GM21526 (cell line): ENCODE measurements at regions not wholly inside any gene's neighbourhood (a gene's known extent, or its start where the extent isn't known, plus 50 kb on each side); places are given as distances from the start of the nearest gene placed in this dataset.
"Not testable (repeated sequence)": the region's sequence is repeated elsewhere in the genome, so short reads cannot be mapped to it uniquely, and the experiment has no call there.

ENCODE experiments used
- ATAC-seq: cut with Tn5 transposase; IDR thresholded peaks from one replicate; pipeline ENCODE4 v1.9.1; 2021; ENCODE audit warnings: moderate library complexity; ENCODE audit not compliant: unreplicated experiment, low FRiP score

DNA sequence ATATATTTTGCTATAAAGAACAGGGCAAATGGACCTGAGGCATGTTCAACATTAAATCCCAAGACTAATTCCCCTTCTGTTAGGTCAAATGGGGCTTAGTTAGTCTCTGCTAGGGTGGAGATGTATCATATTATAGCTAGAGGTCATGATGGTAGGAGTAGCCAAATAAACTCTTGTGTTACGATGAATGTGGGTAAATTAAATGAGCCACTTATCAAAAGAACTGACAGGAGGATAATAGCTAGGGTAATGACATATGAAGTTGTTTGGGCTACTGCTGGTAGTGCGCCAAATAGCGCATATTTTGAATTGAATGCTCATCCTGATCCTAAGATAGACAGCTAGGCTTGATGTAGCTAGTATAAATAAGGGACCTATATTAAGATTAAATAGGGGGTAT is 445.0 kb downstream of the GXYLT1 start:
- ATAC-seq, result no peak

DNA sequence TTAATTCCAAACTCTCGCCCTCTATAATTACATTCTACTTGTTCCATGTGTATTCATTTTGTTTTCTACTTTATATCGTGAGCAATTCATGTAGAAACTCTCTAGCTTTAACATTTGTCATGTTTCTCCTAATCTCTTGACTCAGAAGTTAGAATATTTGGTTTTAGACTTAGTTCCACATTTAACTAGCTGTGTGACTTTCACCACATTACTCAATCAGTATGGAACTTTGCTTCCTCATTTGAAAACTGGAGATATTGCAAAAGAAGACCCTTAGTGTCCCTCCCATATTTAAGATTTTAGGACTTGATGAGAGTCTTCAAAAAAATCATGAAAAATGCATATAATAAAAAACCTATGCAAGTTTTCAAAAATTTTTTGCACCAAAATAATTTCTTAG is 447.5 kb downstream of the GXYLT1 start:
- no peak for ATAC-seq

DNA sequence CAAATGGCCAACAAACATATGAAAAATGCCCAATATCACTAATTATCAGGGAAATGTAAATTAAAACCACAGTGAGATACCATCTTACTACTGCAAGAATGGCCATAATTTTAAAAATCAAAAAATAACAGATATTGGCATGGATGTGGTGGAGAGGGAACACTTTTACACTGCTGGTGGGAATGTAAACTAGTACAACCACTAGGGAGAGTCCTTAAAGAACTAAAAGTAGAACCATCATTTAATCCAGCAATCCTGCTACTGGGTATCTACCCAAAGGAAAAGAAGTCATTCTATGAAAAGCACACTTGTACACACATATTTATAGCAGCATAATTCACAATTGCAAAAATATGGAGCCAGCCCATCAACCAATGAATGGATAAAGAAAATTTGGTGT is 459.7 kb downstream of the GXYLT1 start:
- ATAC-seq, result no peak

DNA sequence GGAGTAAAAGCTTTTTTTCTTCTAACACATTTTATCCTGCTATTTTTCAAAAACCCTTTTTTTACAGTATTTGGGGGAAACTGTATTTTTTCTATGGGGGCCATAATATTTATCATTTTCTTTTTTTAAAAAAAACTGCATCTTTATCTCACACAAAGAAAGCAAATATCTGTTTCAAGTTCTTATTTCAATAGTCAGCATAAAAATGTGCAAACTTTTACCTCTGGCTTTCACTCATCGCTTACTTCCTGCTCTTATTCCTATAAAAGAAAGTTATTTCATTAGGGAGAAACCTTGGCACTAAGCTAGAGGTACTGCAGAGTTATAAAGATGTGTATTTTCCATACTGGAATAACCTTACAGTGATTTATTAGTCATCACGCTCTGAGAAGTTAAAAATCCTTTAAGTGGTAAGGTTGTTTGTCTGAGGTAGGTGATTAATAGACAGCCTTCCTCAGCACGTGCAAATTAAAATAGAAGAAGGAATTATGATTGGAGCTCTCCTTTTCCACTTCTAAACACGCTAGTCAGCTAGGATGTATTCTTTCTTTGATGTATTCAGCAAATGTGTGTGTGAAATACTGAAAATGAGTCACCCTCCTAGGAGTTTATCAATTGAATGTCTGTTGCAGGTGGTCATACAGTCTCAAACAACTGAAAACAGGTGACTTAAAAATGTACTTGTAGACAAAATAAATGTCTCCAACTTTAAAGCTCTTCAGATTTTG is 461.0 kb downstream of the GXYLT1 start:
- no peak for ATAC-seq

DNA sequence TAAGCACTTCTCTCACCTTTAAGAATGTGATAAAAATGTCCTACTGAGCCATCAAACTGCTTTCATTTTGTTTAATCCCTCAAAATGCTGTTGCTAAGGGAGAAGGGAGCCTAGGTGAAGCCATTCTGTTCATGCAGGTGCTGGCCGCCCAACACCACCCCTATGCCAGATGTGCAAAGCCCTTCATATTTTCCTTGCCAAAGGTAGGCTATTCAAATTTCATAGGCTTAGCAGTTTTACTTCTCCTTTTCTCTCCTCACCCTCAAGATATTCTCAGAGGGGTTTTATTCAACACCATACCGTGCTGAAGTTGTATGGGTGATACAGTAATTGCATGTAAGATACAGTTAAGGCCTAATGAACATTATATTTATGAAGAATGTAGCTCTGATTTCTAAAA is 461.7 kb downstream of the GXYLT1 start:
- peak; percentile 93 for ATAC-seq

DNA sequence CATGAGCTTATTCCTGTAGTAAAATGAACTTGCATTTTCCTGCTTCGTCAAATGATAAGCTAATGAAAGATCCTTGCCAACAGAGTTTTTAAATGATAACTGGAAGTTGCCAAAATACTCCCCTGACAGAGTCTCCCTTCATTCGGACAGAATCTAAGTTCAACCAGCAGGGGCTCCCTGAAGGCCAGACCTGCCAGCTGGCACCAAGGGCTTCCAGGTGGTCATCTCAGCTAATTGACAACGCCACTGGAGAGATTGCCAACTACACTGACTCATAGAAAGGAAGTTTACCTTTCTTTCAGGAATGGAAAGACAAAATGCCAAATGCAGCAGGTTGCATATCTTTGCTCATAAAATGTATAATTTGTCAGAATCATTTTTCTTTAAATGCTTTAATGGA is 462.8 kb downstream of the GXYLT1 start:
- no peak for ATAC-seq

DNA sequence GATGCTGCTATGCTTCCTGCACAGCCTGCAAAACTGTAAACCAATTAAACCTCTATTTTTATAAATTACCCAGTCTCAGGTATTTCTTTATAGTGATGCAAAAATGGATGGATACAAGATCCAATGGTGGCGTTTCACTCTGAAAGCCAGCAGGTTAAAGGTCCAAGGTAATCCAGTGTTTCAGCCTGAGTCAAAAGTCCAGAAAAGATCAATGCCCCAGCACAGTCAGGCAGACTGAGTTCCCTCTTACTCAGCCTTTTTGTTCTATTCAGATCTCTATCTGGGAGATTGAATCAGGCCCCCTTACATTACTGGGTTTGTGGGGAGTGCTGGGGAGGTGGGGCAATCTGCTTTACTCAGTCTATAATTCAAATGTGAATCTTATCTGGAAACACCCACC is 464.5 kb downstream of the GXYLT1 start:
- no peak for ATAC-seq

DNA sequence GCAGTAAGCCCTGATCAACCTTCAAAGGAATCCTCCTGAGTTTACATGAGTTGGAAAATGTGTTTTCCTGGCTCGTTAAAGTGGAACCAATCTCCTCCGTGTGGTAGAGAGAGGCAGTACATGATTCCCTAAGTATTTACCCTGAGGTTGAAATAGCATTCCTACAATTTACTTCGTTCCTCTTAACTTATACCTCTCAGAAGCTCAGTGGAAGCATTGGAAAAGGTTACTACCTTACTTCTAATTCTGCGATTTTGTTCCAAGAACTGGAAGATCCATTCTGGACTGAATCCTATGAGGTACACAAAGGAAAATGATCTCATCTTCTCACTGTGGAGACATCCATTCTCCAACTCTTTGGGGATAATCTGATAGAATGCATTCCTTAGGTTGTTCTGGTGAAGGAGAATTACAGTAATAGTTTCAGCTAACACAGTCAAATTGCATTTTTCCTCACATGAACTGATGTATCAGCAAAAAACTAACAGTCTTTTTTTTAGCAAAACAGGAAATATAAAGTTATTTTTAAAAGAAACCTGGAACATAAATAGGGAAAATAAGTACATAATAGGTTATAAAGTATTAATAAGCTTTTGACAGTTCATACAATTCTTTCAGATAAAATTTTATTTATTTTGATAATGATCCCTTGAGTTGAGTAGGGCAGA is 475.6 kb downstream of the PDZRN4 start:
- no peak for ATAC-seq

DNA sequence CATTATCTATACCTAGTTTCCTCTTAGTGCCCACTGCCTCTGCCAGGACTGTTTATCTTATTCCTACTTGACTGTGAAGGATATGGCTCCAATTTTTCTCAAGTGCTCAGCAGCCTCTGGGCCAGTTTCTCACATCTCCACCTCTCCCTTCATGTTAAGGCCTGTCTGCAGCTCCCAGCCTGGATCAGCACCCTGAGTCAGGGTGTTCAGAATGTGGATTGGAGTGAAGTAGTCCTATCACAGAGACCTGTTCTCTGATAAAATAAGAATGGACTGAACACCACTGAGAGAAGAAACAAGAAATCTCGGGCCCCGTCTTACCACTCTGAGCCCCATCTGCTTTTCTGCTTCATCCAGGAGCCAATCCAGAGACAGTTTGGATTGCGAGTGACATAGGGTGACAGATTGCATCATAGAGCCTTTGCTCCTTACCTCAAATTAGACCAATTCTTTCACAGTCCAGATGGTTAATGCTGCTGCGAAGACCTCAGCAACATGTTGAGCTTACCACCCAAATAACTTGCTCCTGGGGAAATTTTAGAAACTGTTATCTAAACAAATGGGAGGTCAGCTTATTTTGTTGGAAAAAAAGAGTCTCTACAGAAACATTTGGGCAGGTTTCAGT is 473.1 kb downstream of the PDZRN4 start:
- no peak for ATAC-seq

DNA sequence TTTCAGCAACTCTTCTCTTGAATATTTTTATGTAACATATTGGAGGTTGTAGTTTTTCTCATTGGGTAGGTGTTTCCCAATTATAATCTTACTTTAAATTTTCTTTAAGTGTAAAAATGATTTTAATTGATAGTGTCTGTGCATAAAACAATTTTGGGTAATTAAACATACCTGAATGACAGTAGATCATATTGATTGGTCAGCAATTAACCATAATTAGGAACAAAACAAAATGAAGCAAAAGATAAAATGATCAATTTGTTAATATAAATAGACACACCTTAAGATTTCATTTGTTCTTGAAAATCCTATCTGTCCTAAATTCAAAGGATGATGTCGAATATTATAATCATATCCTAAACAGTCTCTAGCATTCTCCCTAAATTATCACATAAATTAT is 468.3 kb downstream of the PDZRN4 start:
- ATAC-seq, result no peak

DNA sequence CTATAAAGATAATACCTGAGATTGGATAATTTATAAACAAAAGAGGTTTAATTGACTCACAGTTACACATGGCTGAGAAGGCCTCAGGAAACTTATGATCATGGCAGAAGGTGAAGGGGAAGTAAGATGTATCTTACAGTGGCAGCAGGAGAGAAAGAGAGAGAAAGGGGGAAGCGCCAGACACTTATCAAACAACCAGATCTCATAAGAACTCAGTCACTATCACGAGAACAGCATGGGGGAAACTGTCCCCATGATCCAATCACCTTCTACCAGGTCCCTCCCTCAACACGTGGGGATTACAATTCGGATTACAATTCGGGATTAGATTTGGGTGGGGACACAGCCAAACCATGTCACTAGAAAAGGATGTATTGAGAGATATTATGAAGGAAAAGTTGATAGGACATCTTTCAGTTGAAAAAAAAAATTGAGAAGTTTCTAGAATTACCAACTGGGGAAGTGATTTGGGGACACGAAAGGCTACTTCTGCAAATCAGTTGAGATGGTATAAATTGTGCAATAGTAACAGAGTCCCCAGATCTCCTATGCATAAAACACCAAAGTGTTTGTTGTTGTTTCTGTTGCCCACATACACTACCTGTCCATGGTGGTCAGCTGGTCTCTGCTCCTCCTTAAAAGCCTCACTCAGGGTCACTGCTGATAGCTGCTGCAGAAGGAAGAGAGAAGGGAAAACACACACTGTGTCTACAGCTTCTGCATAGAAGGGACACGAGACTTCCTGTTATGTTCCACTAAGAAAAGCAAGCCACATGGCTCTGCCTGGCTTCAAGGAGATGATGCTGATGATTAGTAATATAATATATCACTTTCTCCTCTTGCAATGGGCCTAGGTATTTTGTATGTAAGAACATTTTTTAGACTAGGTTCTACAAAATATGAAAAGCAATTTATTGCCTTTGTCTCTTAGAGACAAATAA is 465.5 kb downstream of the PDZRN4 start:
- no peak for ATAC-seq

DNA sequence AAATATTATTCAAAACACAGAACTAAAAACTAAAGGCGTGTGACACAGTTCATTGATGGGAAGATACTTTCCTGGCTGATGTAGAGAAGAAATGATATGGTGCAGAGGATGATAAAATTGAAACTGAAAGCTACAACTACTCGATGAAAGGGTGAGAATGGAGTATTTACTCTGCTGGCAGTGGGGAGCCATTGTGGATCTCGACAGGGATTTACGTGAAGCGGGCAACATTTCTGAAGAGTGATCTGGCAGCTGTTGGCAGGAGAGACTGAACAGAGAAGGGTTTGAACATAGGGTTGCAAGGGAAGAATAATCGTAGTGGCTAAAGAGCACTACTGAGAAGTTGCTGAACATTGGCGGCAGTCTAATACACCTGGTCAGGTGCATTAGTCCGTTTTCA is 464.9 kb downstream of the PDZRN4 start:
- no peak for ATAC-seq

DNA sequence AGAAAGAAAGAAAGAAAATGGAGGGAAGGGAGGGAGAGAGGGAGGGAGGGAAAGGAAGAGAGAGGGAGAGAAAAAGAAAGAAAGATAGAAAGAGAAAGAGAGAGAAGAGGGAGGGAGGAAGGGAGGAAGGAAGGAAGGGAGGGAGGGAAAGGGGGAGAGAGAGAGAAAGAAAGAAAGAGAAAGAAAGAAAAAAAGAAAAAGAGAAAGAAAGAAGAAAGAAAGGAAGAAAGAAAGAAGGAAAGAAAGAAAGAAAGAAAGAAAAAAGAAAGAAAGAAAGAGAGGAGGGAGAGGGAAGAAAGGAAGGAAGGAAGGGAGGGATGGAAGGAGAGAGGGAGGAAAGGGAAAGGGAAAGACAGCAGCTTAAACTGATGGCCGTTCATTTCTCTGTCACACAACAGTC is 457.5 kb downstream of the PDZRN4 start:
- ATAC-seq, result no peak

DNA sequence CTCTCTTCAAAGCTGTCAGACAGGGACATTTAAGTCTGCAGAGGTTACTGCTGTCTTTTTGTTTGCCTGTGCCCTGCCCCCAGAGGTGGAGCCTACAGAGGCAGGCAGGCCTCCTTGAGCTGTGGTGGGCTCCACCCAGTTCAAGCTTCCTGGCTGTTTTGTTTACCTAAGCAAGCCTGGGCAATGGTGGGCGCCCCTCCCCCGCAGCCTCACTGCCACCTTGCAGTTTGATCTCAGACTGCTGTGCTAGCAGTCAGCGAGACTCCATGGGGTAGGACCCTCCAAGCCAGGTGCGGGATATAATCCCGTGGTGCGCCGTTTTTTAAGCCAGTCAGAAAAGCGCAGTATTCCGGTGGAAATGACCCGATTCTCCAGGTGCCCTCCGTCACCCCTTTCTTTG is 454.7 kb downstream of the PDZRN4 start:
- not testable (repeated sequence) for ATAC-seq

DNA sequence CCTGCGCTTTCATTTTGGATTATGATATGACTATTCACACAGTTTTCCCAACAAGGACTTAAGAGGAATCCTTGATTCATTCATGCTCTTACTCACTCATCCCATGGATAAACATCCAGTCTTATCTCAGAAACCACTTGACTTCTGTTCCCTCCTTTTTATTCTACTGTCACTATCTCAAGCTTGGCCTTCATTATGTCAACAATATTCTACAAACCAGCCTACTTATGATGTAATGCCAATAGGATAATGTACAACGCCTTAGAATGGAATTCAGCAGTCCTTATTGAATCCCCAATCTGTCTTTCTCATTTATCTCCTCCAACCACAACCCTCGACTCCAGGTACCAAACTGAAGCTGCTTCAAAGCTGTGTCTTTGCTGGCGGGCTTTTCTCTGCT is 448.5 kb downstream of the PDZRN4 start:
- ATAC-seq, result no peak

DNA sequence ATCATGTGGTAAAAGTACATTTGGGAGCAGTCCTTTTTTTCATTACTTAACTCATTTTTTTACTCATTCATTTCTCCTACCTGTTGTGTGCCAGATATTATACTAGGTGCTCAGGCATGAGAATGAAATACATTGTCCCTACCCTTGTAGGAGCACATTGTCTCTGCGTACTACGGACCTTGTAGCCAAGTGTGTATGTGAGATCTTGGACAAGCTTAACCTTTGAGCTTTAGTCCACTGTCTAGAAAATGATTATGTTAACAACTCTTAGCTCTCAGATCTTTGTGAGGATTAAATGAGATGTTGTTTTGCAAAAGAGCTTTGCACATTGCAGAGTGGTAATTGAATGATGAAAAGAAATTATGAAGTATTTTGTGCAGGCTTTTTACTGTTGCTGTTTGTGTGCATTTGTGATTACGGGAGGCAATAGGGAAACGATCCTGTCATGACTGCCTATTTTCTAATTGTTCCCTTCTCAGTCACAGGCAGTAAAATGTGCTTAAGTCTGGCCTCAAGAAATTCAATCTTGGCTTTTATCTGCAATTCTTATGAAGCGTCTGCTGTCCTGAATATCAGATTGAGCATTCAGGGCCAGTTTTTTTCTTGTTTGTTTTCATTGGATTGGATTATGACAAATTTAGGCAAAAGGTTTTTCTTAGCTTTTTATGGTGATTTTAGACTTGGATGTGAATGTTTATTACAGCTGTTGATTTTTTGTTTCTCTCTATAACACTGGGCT is 447.7 kb downstream of the PDZRN4 start:
- no peak for ATAC-seq

DNA sequence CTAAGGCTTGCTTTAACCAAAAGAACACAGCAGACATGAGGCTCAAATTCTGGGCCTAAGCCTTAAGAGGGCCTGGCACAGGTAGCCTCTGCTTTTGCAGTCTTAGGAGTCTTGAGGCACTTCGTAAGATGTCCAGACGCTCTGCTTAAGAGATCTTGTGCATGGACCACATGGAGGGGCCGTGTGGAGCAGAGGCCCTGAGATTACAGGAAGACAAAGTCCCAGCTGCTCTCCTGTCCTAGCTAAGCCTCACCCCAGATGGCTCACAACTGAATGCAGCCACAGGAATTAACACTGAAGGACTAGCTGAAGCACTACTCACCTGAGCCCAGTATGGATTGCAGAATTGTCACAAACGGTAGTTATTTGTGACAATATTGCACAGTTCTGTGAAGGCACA is 446.0 kb downstream of the PDZRN4 start:
- ATAC-seq, result no peak

DNA sequence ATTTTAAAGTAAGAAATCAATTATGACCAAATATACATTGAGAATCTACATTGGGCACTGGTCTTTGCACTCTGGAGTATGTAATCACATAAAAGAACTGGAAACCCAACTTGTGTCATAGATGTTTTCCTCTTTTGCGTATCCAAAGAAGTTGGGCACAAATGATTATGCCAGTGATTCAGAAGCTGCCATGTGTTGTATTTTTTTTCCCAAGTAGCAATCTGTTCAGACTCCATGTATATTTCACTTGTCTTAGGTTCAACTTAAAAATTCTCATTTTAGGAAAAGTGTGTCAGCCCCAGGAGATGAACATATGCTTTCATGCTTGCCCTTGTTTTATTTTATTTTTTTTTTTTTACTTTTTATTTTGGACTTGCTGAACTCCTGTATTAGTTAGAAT is 441.5 kb downstream of the PDZRN4 start:
- ATAC-seq, result no peak

DNA sequence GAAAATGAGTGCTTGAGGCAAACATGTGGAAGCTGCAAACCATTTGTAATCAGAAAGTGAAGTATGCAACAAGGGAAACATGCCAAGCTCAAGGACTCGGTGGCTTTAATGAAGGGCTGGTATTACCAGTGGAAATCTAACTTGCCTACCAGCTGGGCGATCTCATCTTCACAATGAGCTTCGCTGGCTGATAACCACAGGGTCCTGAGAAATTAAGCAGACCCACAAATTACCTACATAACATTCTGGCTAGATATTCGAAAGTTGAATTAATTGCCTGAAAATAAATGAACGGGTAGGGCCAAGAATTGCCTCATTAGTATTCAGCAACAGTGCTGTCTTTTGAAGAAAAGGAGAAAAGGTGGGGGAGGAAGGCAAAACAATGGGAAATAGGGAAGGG is 439.4 kb downstream of the PDZRN4 start:
- ATAC-seq, result no peak

DNA sequence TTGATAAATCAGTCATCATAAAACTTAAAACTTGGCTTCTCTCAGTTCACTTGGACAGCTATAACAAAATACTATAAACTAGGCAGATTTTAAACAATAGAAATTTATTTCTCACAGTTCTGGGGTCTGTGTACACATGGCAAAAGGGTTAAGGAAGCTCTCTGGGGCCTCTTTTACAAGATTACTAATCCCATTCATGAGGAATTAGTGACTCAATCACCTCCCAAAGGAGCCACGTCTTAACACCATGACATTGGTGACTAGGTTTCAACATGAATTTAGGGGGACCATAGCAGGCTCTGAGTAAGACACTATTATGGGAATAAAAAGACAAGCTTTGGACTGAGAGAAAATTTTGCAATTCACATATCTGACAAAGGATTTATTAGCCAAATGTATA is 436.5 kb downstream of the PDZRN4 start:
- ATAC-seq, result no peak
